ENCODE measurements at regions not wholly inside any gene's neighbourhood (a gene's known extent, or its start where the extent isn't known, plus 50 kb on each side); places are given as distances from the start of the nearest gene placed in this dataset.

- DNase-seq (ENCODE audit: low read depth, low spot score), result no peak
These were observed 379.2 kb downstream of the AASDHPPT start for GRCh38 chr11:106456647-106457046.

- no peak for DNase-seq (ENCODE audit: low read depth, low spot score)
These were observed 380.3 kb downstream of the AASDHPPT start for GRCh38 chr11:106457727-106458126.

- DNase-seq (ENCODE audit: low read depth, low spot score), result no peak
These were observed 381.7 kb downstream of the AASDHPPT start for GRCh38 chr11:106459135-106459534.

- DNase-seq (ENCODE audit: low read depth, low spot score), result no peak
These were observed 383.8 kb downstream of the AASDHPPT start for GRCh38 chr11:106461148-106461691.

GRCh38 chr11:106461839-106462545 lies 384.5 kb downstream of the AASDHPPT start:
- DNase-seq (ENCODE audit: low read depth, low spot score), result no peak

GRCh38 chr11:106463154-106463553 lies 385.7 kb downstream of the AASDHPPT start:
- DNase-seq (ENCODE audit: low read depth, low spot score), result no peak

GRCh38 chr11:106463796-106464201 lies 386.3 kb downstream of the AASDHPPT start:
- DNase-seq (ENCODE audit: low read depth, low spot score), result no peak

- no peak for DNase-seq (ENCODE audit: low read depth, low spot score)
These were observed 387.3 kb downstream of the AASDHPPT start for GRCh38 chr11:106464728-106465127.

- DNase-seq (ENCODE audit: low read depth, low spot score), result no peak
These were observed 389.1 kb downstream of the AASDHPPT start for GRCh38 chr11:106466521-106467080.

- DNase-seq (ENCODE audit: low read depth, low spot score), result no peak
These were observed 390.0 kb downstream of the AASDHPPT start for GRCh38 chr11:106467501-106467900.

- DNase-seq (ENCODE audit: low read depth, low spot score), result no peak
These were observed 390.6 kb downstream of the AASDHPPT start for GRCh38 chr11:106468086-106468485.

GRCh38 chr11:106468531-106468930 lies 391.1 kb downstream of the AASDHPPT start:
- no peak for DNase-seq (ENCODE audit: low read depth, low spot score)

GRCh38 chr11:106470230-106470629 lies 392.8 kb downstream of the AASDHPPT start:
- no peak for DNase-seq (ENCODE audit: low read depth, low spot score)

GRCh38 chr11:106471276-106471675 lies 393.8 kb downstream of the AASDHPPT start:
- no peak for DNase-seq (ENCODE audit: low read depth, low spot score)

- no peak for DNase-seq (ENCODE audit: low read depth, low spot score)
These were observed 395.7 kb downstream of the AASDHPPT start for GRCh38 chr11:106473089-106473722.

GRCh38 chr11:106474274-106474673 lies 396.8 kb downstream of the AASDHPPT start:
- no peak for DNase-seq (ENCODE audit: low read depth, low spot score)

GRCh38 chr11:106475181-106475580 lies 397.7 kb downstream of the AASDHPPT start:
- DNase-seq (ENCODE audit: low read depth, low spot score), result no peak

- DNase-seq (ENCODE audit: low read depth, low spot score), result no peak
These were observed 400.3 kb downstream of the AASDHPPT start for GRCh38 chr11:106477776-106478175.

- DNase-seq (ENCODE audit: low read depth, low spot score), result no peak
These were observed 402.2 kb downstream of the AASDHPPT start for GRCh38 chr11:106479646-106480045.

GRCh38 chr11:106480581-106481190 lies 403.2 kb downstream of the AASDHPPT start:
- no peak for DNase-seq (ENCODE audit: low read depth, low spot score)

GRCh38 chr11:106482917-106483785 lies 405.7 kb downstream of the AASDHPPT start:
- DNase-seq (ENCODE audit: low read depth, low spot score), result no peak

All from ELF-1 (cell line).